H9 (cell line): ENCODE measurements at regions not wholly inside any gene's neighbourhood (a gene's known extent, or its start where the extent isn't known, plus 50 kb on each side); places are given as distances from the start of the nearest gene placed in this dataset.

ENCODE experiments used
- DNase-seq: peaks from one replicate; pipeline ENCODE4 v3.0.0-alpha.2; 2017
- H2AFZ ChIP-seq: one replicate; pipeline ENCODE4 v1.6.1; 2013; ENCODE audit warnings: mild to moderate bottlenecking, low read length, control low read depth, moderate library complexity
- H2AK5ac ChIP-seq: 2 replicates; pipeline ENCODE4 v1.6.1; 2013; ENCODE audit warnings: low read length, control low read depth, mixed read lengths; ENCODE audit not compliant: insufficient read length
- H2BK120ac ChIP-seq: one replicate; pipeline ENCODE4 v1.6.1; 2013; ENCODE audit warnings: low read depth, mild to moderate bottlenecking, low read length, control low read depth, inconsistent platforms; ENCODE audit not compliant: poor library complexity, severe bottlenecking
- H2BK12ac ChIP-seq: 2 replicates; pipeline ENCODE4 v1.6.1; 2013; ENCODE audit warnings: low read length, control low read depth, mixed read lengths, low read depth; ENCODE audit not compliant: insufficient read length
- H2BK15ac ChIP-seq: 2 replicates; pipeline ENCODE4 v1.6.1; 2013; ENCODE audit warnings: low read depth, low read length, control low read depth
- H2BK20ac ChIP-seq: one replicate; pipeline ENCODE4 v1.6.1; 2013; ENCODE audit warnings: low read depth, mild to moderate bottlenecking, low read length, control low read depth, inconsistent platforms; ENCODE audit not compliant: poor library complexity, severe bottlenecking
- H2BK5ac ChIP-seq: 2 replicates; pipeline ENCODE4 v1.6.1; 2013; ENCODE audit warnings: low read length, control low read depth, mixed read lengths; ENCODE audit not compliant: insufficient read length
- H3K14ac ChIP-seq: 2 replicates; pipeline ENCODE4 v1.6.1; 2013; ENCODE audit warnings: low read length, control low read depth; ENCODE audit not compliant: insufficient read depth
- H3K18ac ChIP-seq: 2 replicates; pipeline ENCODE4 v1.6.1; 2013; ENCODE audit warnings: low read depth, mild to moderate bottlenecking, mixed read lengths, low read length, control low read depth; ENCODE audit not compliant: insufficient read length
- H3K23ac ChIP-seq: 2 replicates; pipeline ENCODE4 v1.6.1; 2013; ENCODE audit warnings: low read length, control low read depth, mixed read lengths, low read depth; ENCODE audit not compliant: insufficient read length
- H3K23me2 ChIP-seq: 2 replicates; pipeline ENCODE4 v1.6.1; 2013; ENCODE audit warnings: low read depth, mild to moderate bottlenecking, mixed read lengths, low read length, control low read depth; ENCODE audit not compliant: insufficient read length, poor library complexity, severe bottlenecking
- H3K27ac ChIP-seq: 2 replicates; pipeline ENCODE4 v1.5.1; 2013; ENCODE audit warnings: low read length, control low read depth, mixed read lengths, low read depth; ENCODE audit not compliant: insufficient read length
- H3K27me3 ChIP-seq: 2 replicates; pipeline ENCODE4 v1.6.1; 2013; ENCODE audit warnings: low read length, control low read depth, inconsistent platforms; ENCODE audit not compliant: insufficient read depth
- H3K4ac ChIP-seq: 2 replicates; pipeline ENCODE4 v1.6.1; 2013; ENCODE audit warnings: low read depth, mild to moderate bottlenecking, control low read depth, inconsistent platforms, low read length, moderate library complexity
- H3K4me1 ChIP-seq: 2 replicates; pipeline ENCODE4 v1.6.1; 2013; ENCODE audit warnings: low read length, control low read depth, inconsistent platforms; ENCODE audit not compliant: insufficient read depth
- H3K4me2 ChIP-seq: 2 replicates; pipeline ENCODE4 v1.6.1; 2013; ENCODE audit warnings: low read length, control low read depth, mixed read lengths; ENCODE audit not compliant: insufficient read length, insufficient read depth
- H3K56ac ChIP-seq: 2 replicates; pipeline ENCODE4 v1.6.1; 2013; ENCODE audit warnings: low read depth, mild to moderate bottlenecking, mixed read lengths, low read length, control low read depth; ENCODE audit not compliant: insufficient read length
- H3K79me1 ChIP-seq: 2 replicates; pipeline ENCODE4 v1.6.1; 2013; ENCODE audit warnings: low read depth, mild to moderate bottlenecking, moderate library complexity, low read length, control low read depth, inconsistent platforms; ENCODE audit not compliant: insufficient read depth, poor library complexity, severe bottlenecking
- H3K79me2 ChIP-seq: 2 replicates; pipeline ENCODE4 v1.6.1; 2013; ENCODE audit warnings: low read length, control low read depth, inconsistent platforms; ENCODE audit not compliant: insufficient read depth
- H3K9ac ChIP-seq: 2 replicates; pipeline ENCODE4 v1.6.1; 2013; ENCODE audit warnings: low read length, control low read depth, mixed read lengths; ENCODE audit not compliant: insufficient read length; ENCODE audit errors: extremely low read depth
- H3K9me3 ChIP-seq: one replicate; pipeline ENCODE4 v1.6.1; 2013; ENCODE audit warnings: low read depth, low read length, inconsistent platforms; ENCODE audit not compliant: control insufficient read depth
- H3T11ph ChIP-seq: one replicate; pipeline ENCODE4 v1.6.1; 2013; ENCODE audit warnings: mild to moderate bottlenecking, low read length, control low read depth, inconsistent platforms
- H4K20me1 ChIP-seq: one replicate; pipeline ENCODE4 v1.6.1; 2013; ENCODE audit not compliant: control insufficient read depth, insufficient read length, insufficient read depth
- H4K5ac ChIP-seq: 2 replicates; pipeline ENCODE4 v1.6.1; 2013; ENCODE audit warnings: low read depth, mild to moderate bottlenecking, mixed read lengths, low read length, control low read depth; ENCODE audit not compliant: insufficient read length
- H4K8ac ChIP-seq: replicated peaks from 2 replicates; pipeline ENCODE4 v1.6.1; 2013; ENCODE audit warnings: low read length, control low read depth, mixed read lengths, low read depth; ENCODE audit not compliant: insufficient read length
- H4K91ac ChIP-seq: 2 replicates; pipeline ENCODE4 v1.6.1; 2013; ENCODE audit warnings: low read depth, mild to moderate bottlenecking, moderate library complexity, mixed read lengths, low read length, control low read depth; ENCODE audit not compliant: insufficient read length
- H3K27ac Mint-ChIP-seq, 3 experiments: 2 replicates in 2 of 3; 3 replicates in 1 of 3; pipeline ENCODE4 v1.8.0; 2020 to 2021; ENCODE audit warnings: mixed read lengths in 3 of 3, mild to moderate bottlenecking in 1 of 3, moderate library complexity in 1 of 3
- H3K27me3 Mint-ChIP-seq: 2 replicates; pipeline ENCODE4 v1.8.0; 2021; ENCODE audit warnings: low read depth, mild to moderate bottlenecking, moderate library complexity, mixed read lengths
- H3K36me3 Mint-ChIP-seq, 3 experiments: 2 replicates in 2 of 3; 3 replicates in 1 of 3; pipeline ENCODE4 v1.8.0; 2020 to 2021; ENCODE audit warnings: low read depth in 3 of 3, mixed read lengths in 3 of 3; ENCODE audit not compliant: insufficient read depth in 1 of 3
- H3K4me1 Mint-ChIP-seq, 2 experiments: 2 replicates each; pipeline ENCODE4 v1.8.0; 2020; ENCODE audit warnings: mixed read lengths in 2 of 2
- H3K4me3 Mint-ChIP-seq, 2 experiments: 2 replicates in 1 of 2; 3 replicates in 1 of 2; pipeline ENCODE4 v1.8.0; 2020 to 2021; ENCODE audit warnings: mild to moderate bottlenecking in 2 of 2, mixed read lengths in 2 of 2, moderate library complexity in 1 of 2
- H3K9me3 Mint-ChIP-seq, 2 experiments: 2 replicates in 1 of 2; 3 replicates in 1 of 2; pipeline ENCODE4 v1.8.0; 2020; ENCODE audit warnings: mild to moderate bottlenecking in 2 of 2, mixed read lengths in 2 of 2, moderate library complexity in 1 of 2
- WGBS: extraction: QIAGEN DNeasy Blood & Tissue Kit; methylation state at CpG from one replicate; pipeline ENCODE4 v1.1.7; 2013; ENCODE audit warnings: missing lambda C conversion rate, low lambda C conversion rate, mixed read lengths; ENCODE audit not compliant: insufficient read length; ENCODE audit errors: extremely low coverage; 5-methylcytosine and 5-hydroxymethylcytosine counted together
- TF ChIP-seq, protein P1 (sequence below): fragments of 200-600 bp; sonication (generic); conservative IDR thresholded peaks from 3 replicates; pipeline ENCODE4 v1.8.0; 2021; ENCODE audit warnings: antibody characterized with exemption, mild to moderate bottlenecking

DNA sequence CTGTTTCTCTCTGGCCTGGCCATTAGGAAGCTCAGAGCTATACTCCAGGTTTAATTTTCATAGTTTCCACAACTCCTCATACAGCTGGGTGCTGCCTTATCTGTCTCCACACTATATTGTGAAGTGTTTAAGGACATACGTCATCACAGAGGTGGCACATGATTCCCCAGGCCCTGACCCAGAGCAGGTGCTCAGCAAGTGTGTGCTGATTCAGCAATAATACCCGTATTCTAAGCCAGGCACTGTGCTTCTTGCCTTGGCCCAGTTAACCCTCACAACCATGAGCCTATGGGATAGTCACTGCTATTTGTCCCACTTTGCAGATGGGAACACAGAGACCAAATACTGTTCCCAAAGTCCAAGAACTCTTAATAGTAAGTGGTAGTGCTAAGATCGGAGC, 93.5 kb upstream of the SMIM23 start:
- H3K4me1 Mint-ChIP-seq: peaks cover 4 to 7% of the 10 kb centered on the region in 2 experiments; a peak in 2 of 4 replicates
- H3K27me3 Mint-ChIP-seq: peaks cover 20% of the 10 kb centered on the region
- no peak overlapping the region for H3T11ph ChIP-seq
- H4K20me1 ChIP-seq: no peaks in the 10 kb centered on the region
- H3K23me2 ChIP-seq: no peaks in the 10 kb centered on the region
- no peaks in the 10 kb centered on the region for H3K79me2 ChIP-seq
- H3K18ac ChIP-seq: no peak overlapping the region
- no peak overlapping the region for H3K14ac ChIP-seq
- no peaks in the 10 kb centered on the region for H3K79me1 ChIP-seq
- H3K9ac ChIP-seq: no peak overlapping the region
- no peak overlapping the region for H4K8ac ChIP-seq
- H2BK5ac ChIP-seq: no peak overlapping the region
- no peak overlapping the region for H2BK15ac ChIP-seq
- H3K4me2 ChIP-seq: no peak overlapping the region
- no peaks in the 10 kb centered on the region for H3K36me3 Mint-ChIP-seq
- WGBS: no CpG with 5 or more reads among the region's 3 CpGs
- H3K9me3 ChIP-seq: no peaks in the 10 kb centered on the region
- H3K4ac ChIP-seq: no peak overlapping the region
- H2BK120ac ChIP-seq: no peak overlapping the region
- no peak overlapping the region for H3K56ac ChIP-seq
- DNase-seq: peak; percentile 9
- no peaks in the 10 kb centered on the region for H3K27me3 ChIP-seq
- no peak overlapping the region for H3K23ac ChIP-seq
- TF ChIP-seq, protein P1, sequence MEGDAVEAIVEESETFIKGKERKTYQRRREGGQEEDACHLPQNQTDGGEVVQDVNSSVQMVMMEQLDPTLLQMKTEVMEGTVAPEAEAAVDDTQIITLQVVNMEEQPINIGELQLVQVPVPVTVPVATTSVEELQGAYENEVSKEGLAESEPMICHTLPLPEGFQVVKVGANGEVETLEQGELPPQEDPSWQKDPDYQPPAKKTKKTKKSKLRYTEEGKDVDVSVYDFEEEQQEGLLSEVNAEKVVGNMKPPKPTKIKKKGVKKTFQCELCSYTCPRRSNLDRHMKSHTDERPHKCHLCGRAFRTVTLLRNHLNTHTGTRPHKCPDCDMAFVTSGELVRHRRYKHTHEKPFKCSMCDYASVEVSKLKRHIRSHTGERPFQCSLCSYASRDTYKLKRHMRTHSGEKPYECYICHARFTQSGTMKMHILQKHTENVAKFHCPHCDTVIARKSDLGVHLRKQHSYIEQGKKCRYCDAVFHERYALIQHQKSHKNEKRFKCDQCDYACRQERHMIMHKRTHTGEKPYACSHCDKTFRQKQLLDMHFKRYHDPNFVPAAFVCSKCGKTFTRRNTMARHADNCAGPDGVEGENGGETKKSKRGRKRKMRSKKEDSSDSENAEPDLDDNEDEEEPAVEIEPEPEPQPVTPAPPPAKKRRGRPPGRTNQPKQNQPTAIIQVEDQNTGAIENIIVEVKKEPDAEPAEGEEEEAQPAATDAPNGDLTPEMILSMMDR: no peak
- H4K91ac ChIP-seq: no peak overlapping the region
- no peak overlapping the region for H2AFZ ChIP-seq
- H3K4me3 Mint-ChIP-seq: no peak overlapping the region
- H3K9me3 Mint-ChIP-seq: peaks cover 0 to 3% of the 10 kb centered on the region in 2 experiments; a peak in 1 of 5 replicates
- H3K27ac ChIP-seq: no peak overlapping the region
- H3K4me1 ChIP-seq: no peaks in the 10 kb centered on the region
- no peak overlapping the region for H4K5ac ChIP-seq
- no peak overlapping the region for H2BK12ac ChIP-seq
- no peak overlapping the region for H2BK20ac ChIP-seq
- H2AK5ac ChIP-seq: no peak overlapping the region
- no peak overlapping the region for H3K27ac Mint-ChIP-seq
